ENCODE measurements at regions not wholly inside any gene's neighbourhood (a gene's known extent, or its start where the extent isn't known, plus 50 kb on each side); places are given as distances from the start of the nearest gene placed in this dataset.

GRCh38 chrX:95057341-95057740 lies 1383.3 kb downstream of the FAM133A start:
- no peak for DNase-seq

DNA sequence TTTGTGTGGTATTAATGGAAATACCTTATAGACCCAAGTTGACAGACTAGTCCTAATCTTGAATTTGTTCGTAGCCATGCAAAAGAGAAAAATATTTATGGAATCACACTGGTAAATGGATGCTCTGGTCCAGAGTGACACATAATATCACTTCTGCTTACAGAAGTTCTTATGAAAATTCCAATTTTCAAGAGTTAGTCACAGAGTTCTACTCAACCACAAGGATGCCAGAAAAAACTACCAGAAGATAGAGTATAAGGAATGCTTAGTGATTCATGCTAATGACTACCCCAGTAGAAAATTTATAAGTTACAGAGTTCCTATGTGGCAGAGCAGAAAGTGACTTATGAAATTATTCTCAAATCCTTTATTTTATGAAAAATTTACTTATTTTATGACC lies 1384.8 kb downstream of the FAM133A start:
- H3K36me3 ChIP-seq, result no peaks in the 10 kb centered on the region
- H3K4me1 ChIP-seq, result no peaks in the 10 kb centered on the region
- no peak for ATAC-seq
- no peak for DNase-seq
- no peaks in the 10 kb centered on the region for H3K27me3 ChIP-seq
- TF ChIP-seq, protein P1, sequence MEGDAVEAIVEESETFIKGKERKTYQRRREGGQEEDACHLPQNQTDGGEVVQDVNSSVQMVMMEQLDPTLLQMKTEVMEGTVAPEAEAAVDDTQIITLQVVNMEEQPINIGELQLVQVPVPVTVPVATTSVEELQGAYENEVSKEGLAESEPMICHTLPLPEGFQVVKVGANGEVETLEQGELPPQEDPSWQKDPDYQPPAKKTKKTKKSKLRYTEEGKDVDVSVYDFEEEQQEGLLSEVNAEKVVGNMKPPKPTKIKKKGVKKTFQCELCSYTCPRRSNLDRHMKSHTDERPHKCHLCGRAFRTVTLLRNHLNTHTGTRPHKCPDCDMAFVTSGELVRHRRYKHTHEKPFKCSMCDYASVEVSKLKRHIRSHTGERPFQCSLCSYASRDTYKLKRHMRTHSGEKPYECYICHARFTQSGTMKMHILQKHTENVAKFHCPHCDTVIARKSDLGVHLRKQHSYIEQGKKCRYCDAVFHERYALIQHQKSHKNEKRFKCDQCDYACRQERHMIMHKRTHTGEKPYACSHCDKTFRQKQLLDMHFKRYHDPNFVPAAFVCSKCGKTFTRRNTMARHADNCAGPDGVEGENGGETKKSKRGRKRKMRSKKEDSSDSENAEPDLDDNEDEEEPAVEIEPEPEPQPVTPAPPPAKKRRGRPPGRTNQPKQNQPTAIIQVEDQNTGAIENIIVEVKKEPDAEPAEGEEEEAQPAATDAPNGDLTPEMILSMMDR (IDR thresholded peaks at IDR 0.05), result no peak
- no peak for FAIRE-seq
- H3K9me3 ChIP-seq, result no peaks in the 10 kb centered on the region
- WGBS, 2 donors, result 74 to 88% methylated on average over 1 of the region's 1 CpG
- H3K27ac ChIP-seq, result no peak overlapping the region
- no peak overlapping the region for H3K4me3 ChIP-seq
- intact Hi-C loops (cut with DNase I), result no loop called here

More at GRCh38 chrX:95057341-95057740, 1383.3 kb downstream of the FAM133A start:
- Histone ChIP-seq H3K4me3 (no peak overlapping the region), H3K9me3 (no peaks in the 10 kb centered on the region), H3K4me1 (no peaks in the 10 kb centered on the region), H3K36me3 (no peaks in the 10 kb centered on the region), H3K27ac (no peak overlapping the region), H3K27me3 (no peaks in the 10 kb centered on the region)
- intact Hi-C loops (cut with DNase I), result no loop called here
- ATAC-seq (no peak), FAIRE-seq (no peak)
- 42 to 53% methylated on average over 2 of the region's 2 CpGs for WGBS, 2 donors
- TF ChIP-seq, protein P1 (IDR thresholded peaks at IDR 0.05), result no peak

DNA sequence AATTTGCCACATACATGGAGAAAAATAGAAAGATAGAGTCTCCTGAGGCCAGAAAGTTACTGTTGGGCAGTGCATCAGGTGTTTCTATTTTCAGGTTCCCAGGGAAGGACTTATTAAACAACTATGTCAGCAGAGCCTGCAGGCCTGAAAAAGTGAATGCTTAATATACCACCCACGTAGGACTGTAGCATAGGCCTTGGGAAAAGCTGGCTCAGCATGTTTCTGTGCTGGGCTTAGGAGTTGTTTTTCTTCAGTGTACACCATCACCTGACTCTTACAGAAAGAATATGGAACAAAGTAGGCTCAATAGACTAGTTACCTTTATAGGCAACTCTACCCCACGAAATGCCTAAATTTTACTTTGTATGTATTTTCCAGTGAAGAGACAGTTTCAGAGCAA lies 1385.9 kb downstream of the FAM133A start:
- DNase-seq (no peak), ATAC-seq (no peak), FAIRE-seq (no peak)
- TF ChIP-seq, protein P1 (IDR thresholded peaks at IDR 0.05), result no peak
- H3K27ac ChIP-seq, result no peak overlapping the region
- H3K4me1 ChIP-seq, result no peaks in the 10 kb centered on the region
- H3K27me3 ChIP-seq, result no peaks in the 10 kb centered on the region
- no peak overlapping the region for H3K4me3 ChIP-seq
- 40 to 46% methylated on average over 2 of the region's 2 CpGs for WGBS, 2 donors
- no peaks in the 10 kb centered on the region for H3K9me3 ChIP-seq
- no peaks in the 10 kb centered on the region for H3K36me3 ChIP-seq
- intact Hi-C loops (cut with DNase I), result no loop called here

DNA sequence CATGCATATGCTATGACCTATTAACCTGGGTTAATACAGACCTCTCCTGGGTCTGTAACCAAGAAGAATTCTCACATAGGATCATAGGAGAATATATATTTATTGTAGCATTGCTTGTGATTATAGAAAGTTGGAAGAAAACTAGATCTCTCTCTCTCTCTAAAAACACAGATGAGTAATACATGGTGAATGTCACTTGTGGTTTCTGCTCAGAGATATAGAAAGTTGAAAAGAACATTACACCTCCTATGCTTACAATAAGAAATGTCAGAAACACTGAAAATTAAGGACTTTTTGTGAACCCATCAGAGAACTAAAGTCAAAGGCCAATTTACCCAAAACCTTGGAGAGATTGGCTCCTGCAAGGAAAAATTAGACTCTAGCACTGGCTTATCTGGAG lies 1389.5 kb downstream of the FAM133A start:
- intact Hi-C loops (cut with DNase I), result no loop called here
- H3K27ac ChIP-seq, result no peak overlapping the region
- H3K4me3 ChIP-seq, result no peak overlapping the region
- DNase-seq, result no peak
- FAIRE-seq, result no peak
- no peaks in the 10 kb centered on the region for H3K4me1 ChIP-seq
- H3K9me3 ChIP-seq, result no peaks in the 10 kb centered on the region
- H3K36me3 ChIP-seq, result no peaks in the 10 kb centered on the region
- TF ChIP-seq, protein P1 (IDR thresholded peaks at IDR 0.05), result no peak
- H3K27me3 ChIP-seq, result peaks cover 0 to 10% (median 0%) of the 10 kb centered on the region in 4 donors
- ATAC-seq, result no peak

- H3K4me3 ChIP-seq, result no peak overlapping the region
- intact Hi-C loops (cut with DNase I), result no loop called here
- no peaks in the 10 kb centered on the region for H3K9me3 ChIP-seq
- no peaks in the 10 kb centered on the region for H3K4me1 ChIP-seq
- 42 to 50% methylated on average over 1 of the region's 1 CpG for WGBS, 2 donors
- DNase-seq (no peak), FAIRE-seq (peak; percentile 84), ATAC-seq (no peak)
- H3K27ac ChIP-seq, result no peak overlapping the region
- TF ChIP-seq, protein P1 (IDR thresholded peaks at IDR 0.05), result no peak
- H3K36me3 ChIP-seq, result no peaks in the 10 kb centered on the region
- peaks cover 0 to 10% (median 0%) of the 10 kb centered on the region in 4 donors for H3K27me3 ChIP-seq
Observed at GRCh38 chrX:95065151-95065550, 1391.1 kb downstream of the FAM133A start.

All from pancreas (tissue), 10 donors.